Spleen (tissue), 7 donors: ENCODE measurements at regions not wholly inside any gene's neighbourhood (a gene's known extent, or its start where the extent isn't known, plus 50 kb on each side); places are given as distances from the start of the nearest gene placed in this dataset.

Experiments
- POLR2AphosphoS5 ChIP-seq, 3 donors: sonication (generic); formaldehyde crosslinking; IDR thresholded peaks; one replicate each; pipeline ENCODE4 v1.5.1; 2017; ENCODE audit warnings: antibody characterized with exemption in 3 of 3
- TF ChIP-seq, protein P1 (sequence below), 11 experiments: fragments of 200-600 bp in 7 of 11; fragments of 450-650 bp in 4 of 11; sonication (generic) in 4 of 11; IDR thresholded peaks in 8 of 11; conservative IDR thresholded peaks in 3 of 11; 1 replicate in 7 of 11; 2 replicates in 4 of 11; pipeline versions ENCODE4 v1.4.0 to v1.8.0; 2016 to 2021; ENCODE audit warnings: antibody characterized with exemption in 11 of 11, inconsistent platforms in 4 of 11, mild to moderate bottlenecking in 1 of 11
- donor health status: DM: no; HTN: no; CAD: no; lungs with moderate emphysema.
- donor health status: DM: no; HTN: no; CAD: no.
- donor health status: DM: no; HTN: no; CAD: no.

- TF ChIP-seq, protein P1, sequence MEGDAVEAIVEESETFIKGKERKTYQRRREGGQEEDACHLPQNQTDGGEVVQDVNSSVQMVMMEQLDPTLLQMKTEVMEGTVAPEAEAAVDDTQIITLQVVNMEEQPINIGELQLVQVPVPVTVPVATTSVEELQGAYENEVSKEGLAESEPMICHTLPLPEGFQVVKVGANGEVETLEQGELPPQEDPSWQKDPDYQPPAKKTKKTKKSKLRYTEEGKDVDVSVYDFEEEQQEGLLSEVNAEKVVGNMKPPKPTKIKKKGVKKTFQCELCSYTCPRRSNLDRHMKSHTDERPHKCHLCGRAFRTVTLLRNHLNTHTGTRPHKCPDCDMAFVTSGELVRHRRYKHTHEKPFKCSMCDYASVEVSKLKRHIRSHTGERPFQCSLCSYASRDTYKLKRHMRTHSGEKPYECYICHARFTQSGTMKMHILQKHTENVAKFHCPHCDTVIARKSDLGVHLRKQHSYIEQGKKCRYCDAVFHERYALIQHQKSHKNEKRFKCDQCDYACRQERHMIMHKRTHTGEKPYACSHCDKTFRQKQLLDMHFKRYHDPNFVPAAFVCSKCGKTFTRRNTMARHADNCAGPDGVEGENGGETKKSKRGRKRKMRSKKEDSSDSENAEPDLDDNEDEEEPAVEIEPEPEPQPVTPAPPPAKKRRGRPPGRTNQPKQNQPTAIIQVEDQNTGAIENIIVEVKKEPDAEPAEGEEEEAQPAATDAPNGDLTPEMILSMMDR (IDR thresholded peaks at IDR 0.05 in 8 of 11, conservative IDR thresholded peaks at IDR 0.05 in 3 of 11): no peak
- no peak for TF ChIP-seq POLR2AphosphoS5 (IDR thresholded peaks at IDR 0.05)
Measured at GRCh38 chr6:20269181-20269580, 56.9 kb upstream of the MBOAT1 start.
